ENCODE measurements at regions not wholly inside any gene's neighbourhood (a gene's known extent, or its start where the extent isn't known, plus 50 kb on each side); places are given as distances from the start of the nearest gene placed in this dataset.
A peak's percentile ranks its signal among the peaks of the same experiment; 100 is the strongest.

DNA sequence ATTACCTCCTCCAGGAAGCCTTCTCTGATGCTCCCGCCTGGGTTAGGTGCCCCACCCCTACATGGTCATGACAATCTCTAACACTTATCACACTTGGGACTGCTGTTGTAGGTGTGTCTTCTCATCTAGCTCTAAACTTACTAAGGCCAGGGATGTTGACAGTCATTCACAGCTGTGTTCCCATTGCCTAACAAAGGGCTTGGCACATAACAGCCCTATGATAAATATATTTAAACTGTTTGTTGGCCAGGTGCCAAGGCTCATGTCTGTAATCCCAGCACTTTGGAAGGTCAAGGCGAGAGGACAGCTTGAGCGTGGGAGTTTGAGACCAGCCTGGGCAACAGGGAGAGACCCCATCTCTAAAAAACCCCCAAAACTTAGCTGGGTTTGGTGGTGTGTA lies 98.8 kb upstream of the RGS6 start:
- Histone ChIP-seq H3K9me1 (ENCODE audit: control insufficient read depth, insufficient read depth, low read length) (no peaks in the 10 kb centered on the region), H3K27ac (ENCODE audit: extremely low read depth, low read depth, low read length) (no peak overlapping the region), H3K4me2 (ENCODE audit: insufficient read depth, low read length) (no peak overlapping the region), H4K20me1 (replicated peaks; ENCODE audit: control insufficient read depth, insufficient read depth, low read length) (no peaks in the 10 kb centered on the region), H3K4me3 (no peak overlapping the region), H3K9ac (ENCODE audit: insufficient read depth in 1 of 2, low read depth in 2 of 2, low read length in 2 of 2) (no peak overlapping the region), H3K4me1 (replicated peaks in 1 of 2; ENCODE audit: control insufficient read depth in 2 of 2, insufficient read depth in 2 of 2, low read length in 2 of 2) (no peaks in the 10 kb centered on the region), H3K36me3 (ENCODE audit: control insufficient read depth, insufficient read depth, low read length) (no peaks in the 10 kb centered on the region), H2AFZ (ENCODE audit: low read depth, low read length) (no peak overlapping the region), H3K9me3 (replicated peaks; ENCODE audit: control insufficient read depth, insufficient read depth, low read depth, low read length) (no peaks in the 10 kb centered on the region), H3K79me2 (ENCODE audit: control insufficient read depth, insufficient read depth, low read length) (no peaks in the 10 kb centered on the region), H3K27me3 (ENCODE audit: control insufficient read depth in 2 of 2, insufficient read depth in 2 of 2, low read length in 2 of 2) (no peaks in the 10 kb centered on the region)
- ChIA-PET CTCF (ENCODE audit: low intra/inter-chr PET ratio) (no interaction called here), POLR2A (no interaction called here)
- FAIRE-seq (no peak), ATAC-seq (no peak), DNase-seq (ENCODE audit: extremely low read depth in 1 of 4, low spot score in 3 of 4) (no peak)
- TF ChIP-seq NFIC (IDR thresholded peaks at IDR 0.05) (peak; percentile 74), NFIX (CRISPR knock-in tag; IDR thresholded peaks at IDR 0.05; ENCODE audit: low read depth) (0 out of 2 replicates have a peak, but pooled peaks have one; percentile 27), HEY1 (CRISPR knock-in tag; IDR thresholded peaks at IDR 0.05; ENCODE audit: borderline replicate concordance) (no peak), ZBTB17 (CRISPR knock-in tag; IDR thresholded peaks at IDR 0.05) (no peak)
- TF ChIP-seq, protein P1, sequence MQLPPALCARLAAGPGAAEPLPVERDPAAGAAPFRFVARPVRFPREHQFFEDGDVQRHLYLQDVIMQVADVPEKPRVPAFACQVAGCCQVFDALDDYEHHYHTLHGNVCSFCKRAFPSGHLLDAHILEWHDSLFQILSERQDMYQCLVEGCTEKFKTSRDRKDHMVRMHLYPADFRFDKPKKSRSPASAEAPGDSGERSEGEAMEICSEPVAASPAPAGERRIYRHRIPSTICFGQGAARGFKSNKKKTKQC (CRISPR knock-in tag; IDR thresholded peaks at IDR 0.05): no peak
- no TSS peak for BruUV-seq (replicated peaks)
- WGBS (ENCODE audit: insufficient coverage, low coverage, missing lambda C conversion rate): 0% methylated on average over 3 of the region's 3 CpGs
- intact Hi-C loops (cut with micrococcal nuclease) (no loop called here), in situ Hi-C loops (cut with MboI) (no loop called here)

Measured in K562 (cell line).